Neuronal stem cell (in vitro differentiated cells): ENCODE measurements at regions not wholly inside any gene's neighbourhood (a gene's known extent, or its start where the extent isn't known, plus 50 kb on each side); places are given as distances from the start of the nearest gene placed in this dataset.

ENCODE experiments used
- DNase-seq: peaks from one replicate; pipeline ENCODE4 v3.0.0-alpha.2; 2013; ENCODE audit warnings: low spot score
- H2AFZ ChIP-seq: one replicate; pipeline ENCODE4 v1.6.1; 2013; ENCODE audit warnings: mild to moderate bottlenecking, low read length, inconsistent platforms
- H2AK5ac ChIP-seq: 2 replicates; pipeline ENCODE4 v1.6.1; 2013; ENCODE audit warnings: low read depth, mild to moderate bottlenecking, inconsistent platforms, low read length, moderate library complexity, mixed read lengths
- H2BK120ac ChIP-seq: 2 replicates; pipeline ENCODE4 v1.6.1; 2013; ENCODE audit warnings: low read depth, mild to moderate bottlenecking, inconsistent platforms, low read length, moderate library complexity, mixed read lengths
- H2BK12ac ChIP-seq: one replicate; pipeline ENCODE4 v1.6.1; 2013; ENCODE audit warnings: low read length, inconsistent platforms
- H2BK15ac ChIP-seq: 2 replicates; pipeline ENCODE4 v1.6.1; 2013; ENCODE audit warnings: mild to moderate bottlenecking, low read length, inconsistent platforms, mixed read lengths
- H2BK5ac ChIP-seq: one replicate; pipeline ENCODE4 v1.6.1; 2013; ENCODE audit warnings: inconsistent platforms, mild to moderate bottlenecking, low read length, moderate library complexity
- H3K14ac ChIP-seq: one replicate; pipeline ENCODE4 v1.6.1; 2013; ENCODE audit warnings: low read length, inconsistent platforms
- H3K18ac ChIP-seq: 2 replicates; pipeline ENCODE4 v1.6.1; 2013; ENCODE audit warnings: low read length, inconsistent platforms
- H3K23ac ChIP-seq: 2 replicates; pipeline ENCODE4 v1.6.1; 2013; ENCODE audit warnings: low read depth, mild to moderate bottlenecking, mixed read lengths, low read length, inconsistent platforms; ENCODE audit not compliant: poor library complexity
- H3K27ac ChIP-seq: replicated peaks from 3 replicates; pipeline ENCODE4 v1.5.1; 2013; ENCODE audit warnings: low read length, inconsistent platforms
- H3K27me3 ChIP-seq, 3 experiments: 2 replicates each; pipeline ENCODE4 v1.6.1; 2013; ENCODE audit warnings: low read length in 3 of 3, mild to moderate bottlenecking in 2 of 3, inconsistent platforms in 1 of 3, low read depth in 1 of 3, mixed read lengths in 1 of 3, moderate library complexity in 1 of 3; ENCODE audit not compliant: control insufficient read depth in 3 of 3, insufficient read depth in 3 of 3
- H3K36me3 ChIP-seq, 2 donors: replicated peaks in 1 of 2; 2 replicates each; pipeline ENCODE4 v1.6.1; 2013; ENCODE audit warnings: low read length in 2 of 2; ENCODE audit not compliant: control insufficient read depth in 2 of 2, insufficient read depth in 2 of 2
- H3K4ac ChIP-seq: 2 replicates; pipeline ENCODE4 v1.6.1; 2013; ENCODE audit warnings: inconsistent platforms, mild to moderate bottlenecking, low read length, moderate library complexity
- H3K4me1 ChIP-seq, 2 donors: 1 replicate in 1 of 2; 2 replicates in 1 of 2; pipeline ENCODE4 v1.6.1; 2013; ENCODE audit warnings: low read length in 2 of 2, low read depth in 1 of 2; ENCODE audit not compliant: control insufficient read depth in 2 of 2, insufficient read depth in 1 of 2
- H3K4me2 ChIP-seq: one replicate; pipeline ENCODE4 v1.6.1; 2013; ENCODE audit warnings: mild to moderate bottlenecking, low read length, inconsistent platforms; ENCODE audit not compliant: insufficient read depth, poor library complexity, severe bottlenecking
- H3K4me3 ChIP-seq, 2 donors: 2 replicates each; pipeline ENCODE4 v1.5.1; 2013; ENCODE audit warnings: low read length in 2 of 2, mild to moderate bottlenecking in 2 of 2, inconsistent platforms in 1 of 2, moderate library complexity in 1 of 2
- H3K79me1 ChIP-seq: one replicate; pipeline ENCODE4 v1.6.1; 2013; ENCODE audit warnings: low read depth, mild to moderate bottlenecking, inconsistent platforms, low read length, moderate library complexity
- H3K9ac ChIP-seq: one replicate; pipeline ENCODE4 v1.6.1; 2013; ENCODE audit warnings: mild to moderate bottlenecking, low read depth, low read length, inconsistent platforms; ENCODE audit not compliant: poor library complexity
- H3K9me3 ChIP-seq, 2 donors: replicated peaks in 1 of 2; 2 replicates each; pipeline versions ENCODE3 to v1.6.1; 2013; ENCODE audit warnings: low read length in 2 of 2, mild to moderate bottlenecking in 2 of 2, inconsistent platforms in 1 of 2, low read depth in 1 of 2, mixed read lengths in 1 of 2, moderate library complexity in 1 of 2; ENCODE audit not compliant: control insufficient read depth in 2 of 2, insufficient read depth in 1 of 2
- H4K8ac ChIP-seq: one replicate; pipeline ENCODE4 v1.6.1; 2013; ENCODE audit warnings: low read depth, mild to moderate bottlenecking, inconsistent platforms, low read length, moderate library complexity
- H4K91ac ChIP-seq: one replicate; pipeline ENCODE4 v1.6.1; 2013; ENCODE audit warnings: low read length, low read depth, mild to moderate bottlenecking, inconsistent platforms; ENCODE audit not compliant: poor library complexity
- WGBS, 2 donors: extraction: QIAGEN DNeasy Blood & Tissue Kit; methylation state at CpG; one replicate each; pipeline ENCODE4 v1.1.7; 2013; ENCODE audit warnings: missing lambda C conversion rate in 2 of 2, mixed read lengths in 1 of 2; ENCODE audit not compliant: insufficient read length in 2 of 2, insufficient replicate concordance in 1 of 2; ENCODE audit errors: extremely low coverage in 2 of 2; 5-methylcytosine and 5-hydroxymethylcytosine counted together

GRCh38 chr15:98528046-98528725, 120.2 kb upstream of the IGF1R start:
- no peak overlapping the region for H2BK12ac ChIP-seq
- H3K4me3 ChIP-seq: no peak overlapping the region
- H4K8ac ChIP-seq: no peak overlapping the region
- no peak overlapping the region for H3K4me2 ChIP-seq
- H2BK5ac ChIP-seq: no peak overlapping the region
- no peak overlapping the region for H3K18ac ChIP-seq
- no peak overlapping the region for H2AK5ac ChIP-seq
- H3K4ac ChIP-seq: no peak overlapping the region
- H4K91ac ChIP-seq: no peak overlapping the region
- H3K79me1 ChIP-seq: peaks cover 1% of the 10 kb centered on the region
- H3K27me3 ChIP-seq: peaks cover 0 to 6% (median 0%) of the 10 kb centered on the region in 3 experiments
- H3K9me3 ChIP-seq: no peaks in the 10 kb centered on the region
- no CpG with 5 or more reads among the region's 8 CpGs for WGBS, 2 donors
- no peak overlapping the region for H2BK120ac ChIP-seq
- no peak overlapping the region for H3K27ac ChIP-seq
- DNase-seq: no peak
- no peak overlapping the region for H3K23ac ChIP-seq
- no peaks in the 10 kb centered on the region for H3K36me3 ChIP-seq
- no peak overlapping the region for H2BK15ac ChIP-seq
- H3K14ac ChIP-seq: no peak overlapping the region
- no peak overlapping the region for H2AFZ ChIP-seq
- H3K4me1 ChIP-seq: peaks cover 8 to 11% of the 10 kb centered on the region in 2 donors
- H3K9ac ChIP-seq: no peak overlapping the region

- Histone ChIP-seq H3K36me3 (no peaks in the 10 kb centered on the region), H3K4me1 (peaks cover 2 to 5% of the 10 kb centered on the region in 2 donors), H2AFZ (no peak overlapping the region), H3K18ac (no peak overlapping the region), H4K8ac (no peak overlapping the region), H3K4me3 (no peak overlapping the region), H3K14ac (no peak overlapping the region), H3K79me1 (no peaks in the 10 kb centered on the region), H3K23ac (no peak overlapping the region), H2AK5ac (no peak overlapping the region), H3K4me2 (no peak overlapping the region), H3K9ac (no peak overlapping the region), H2BK12ac (no peak overlapping the region), H4K91ac (no peak overlapping the region), H2BK15ac (no peak overlapping the region), H3K4ac (no peak overlapping the region), H2BK5ac (no peak overlapping the region), H3K27ac (no peak overlapping the region), H2BK120ac (no peak overlapping the region), H3K9me3 (no peaks in the 10 kb centered on the region), H3K27me3 (peaks cover 0 to 6% (median 0%) of the 10 kb centered on the region in 3 experiments)
- DNase-seq: no peak
- WGBS, 2 donors: no CpG with 5 or more reads among the region's 19 CpGs
These were observed 118.9 kb upstream of the IGF1R start for GRCh38 chr15:98529205-98530145.

GRCh38 chr15:98530570-98530969, 117.8 kb upstream of the IGF1R start:
- no peak overlapping the region for H2AFZ ChIP-seq
- no peak overlapping the region for H2BK5ac ChIP-seq
- H4K8ac ChIP-seq: no peak overlapping the region
- H3K9me3 ChIP-seq: no peaks in the 10 kb centered on the region
- no peaks in the 10 kb centered on the region for H3K4me1 ChIP-seq
- no peak overlapping the region for H3K18ac ChIP-seq
- peaks cover 0 to 6% (median 0%) of the 10 kb centered on the region in 3 experiments for H3K27me3 ChIP-seq
- H3K79me1 ChIP-seq: no peaks in the 10 kb centered on the region
- no peak overlapping the region for H2BK12ac ChIP-seq
- H2BK15ac ChIP-seq: no peak overlapping the region
- no peak overlapping the region for H4K91ac ChIP-seq
- no peak overlapping the region for H3K27ac ChIP-seq
- H3K4me3 ChIP-seq: no peak overlapping the region
- DNase-seq: no peak
- no peak overlapping the region for H3K9ac ChIP-seq
- WGBS, 2 donors: no CpG with 5 or more reads among the region's 2 CpGs
- H2BK120ac ChIP-seq: no peak overlapping the region
- H3K36me3 ChIP-seq: no peaks in the 10 kb centered on the region
- H3K14ac ChIP-seq: no peak overlapping the region
- H3K4me2 ChIP-seq: no peak overlapping the region
- H2AK5ac ChIP-seq: no peak overlapping the region
- H3K23ac ChIP-seq: no peak overlapping the region
- H3K4ac ChIP-seq: no peak overlapping the region

GRCh38 chr15:98532063-98532462, 116.3 kb upstream of the IGF1R start:
- WGBS, 2 donors: no CpG with 5 or more reads among the region's 2 CpGs
- no peak overlapping the region for H3K14ac ChIP-seq

More at GRCh38 chr15:98532063-98532462, 116.3 kb upstream of the IGF1R start:
- H2AFZ ChIP-seq: no peak overlapping the region
- no peak overlapping the region for H3K23ac ChIP-seq
- H2BK5ac ChIP-seq: no peak overlapping the region
- no peak overlapping the region for H2BK15ac ChIP-seq
- no peak overlapping the region for H3K4me3 ChIP-seq
- no peak overlapping the region for H3K9ac ChIP-seq
- no peak overlapping the region for H3K4me2 ChIP-seq
- H2BK12ac ChIP-seq: no peak overlapping the region
- no peak overlapping the region for H4K8ac ChIP-seq
- no peak overlapping the region for H3K18ac ChIP-seq
- no peaks in the 10 kb centered on the region for H3K79me1 ChIP-seq
- H4K91ac ChIP-seq: no peak overlapping the region
- no peaks in the 10 kb centered on the region for H3K36me3 ChIP-seq
- no peak overlapping the region for H2AK5ac ChIP-seq
- H3K27me3 ChIP-seq: peaks cover 0 to 6% (median 0%) of the 10 kb centered on the region in 3 experiments
- H3K4ac ChIP-seq: no peak overlapping the region
- DNase-seq: no peak
- H3K4me1 ChIP-seq: no peaks in the 10 kb centered on the region
- H3K27ac ChIP-seq: no peak overlapping the region
- H2BK120ac ChIP-seq: no peak overlapping the region
- no peaks in the 10 kb centered on the region for H3K9me3 ChIP-seq
